ENCODE measurements at regions not wholly inside any gene's neighbourhood (a gene's known extent, or its start where the extent isn't known, plus 50 kb on each side); places are given as distances from the start of the nearest gene placed in this dataset.

DNA sequence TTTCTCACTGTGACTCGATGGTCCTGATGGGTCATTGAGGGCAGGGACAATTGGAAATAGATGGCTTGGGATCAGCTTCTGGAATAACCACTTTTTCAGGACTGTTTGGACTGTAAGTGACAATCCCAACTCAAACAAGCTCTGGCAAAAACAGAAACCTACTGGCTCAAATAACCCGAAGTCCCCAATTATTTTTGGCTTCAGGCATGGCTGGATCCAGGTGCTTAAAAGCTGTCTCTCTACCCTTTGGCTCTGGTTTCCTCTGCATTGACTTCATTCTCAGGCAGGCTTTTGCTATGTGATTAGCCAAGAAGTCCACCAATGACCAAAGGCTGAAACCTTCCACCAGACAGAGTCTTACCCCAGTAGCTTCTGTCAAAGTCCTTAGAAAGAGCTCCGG lies 92.9 kb upstream of the PRR23E start:
- no peak overlapping the region for H3K27ac ChIP-seq (ENCODE audit: low read depth in 1 of 2, low read length in 2 of 2)
- Mint-ChIP-seq H3K36me3 (no peaks in the 10 kb centered on the region), H3K27me3 (ENCODE audit: low read depth in 3 of 3) (peaks cover 7 to 10% (median 9%) of the 10 kb centered on the region in 3 donors)

DNA sequence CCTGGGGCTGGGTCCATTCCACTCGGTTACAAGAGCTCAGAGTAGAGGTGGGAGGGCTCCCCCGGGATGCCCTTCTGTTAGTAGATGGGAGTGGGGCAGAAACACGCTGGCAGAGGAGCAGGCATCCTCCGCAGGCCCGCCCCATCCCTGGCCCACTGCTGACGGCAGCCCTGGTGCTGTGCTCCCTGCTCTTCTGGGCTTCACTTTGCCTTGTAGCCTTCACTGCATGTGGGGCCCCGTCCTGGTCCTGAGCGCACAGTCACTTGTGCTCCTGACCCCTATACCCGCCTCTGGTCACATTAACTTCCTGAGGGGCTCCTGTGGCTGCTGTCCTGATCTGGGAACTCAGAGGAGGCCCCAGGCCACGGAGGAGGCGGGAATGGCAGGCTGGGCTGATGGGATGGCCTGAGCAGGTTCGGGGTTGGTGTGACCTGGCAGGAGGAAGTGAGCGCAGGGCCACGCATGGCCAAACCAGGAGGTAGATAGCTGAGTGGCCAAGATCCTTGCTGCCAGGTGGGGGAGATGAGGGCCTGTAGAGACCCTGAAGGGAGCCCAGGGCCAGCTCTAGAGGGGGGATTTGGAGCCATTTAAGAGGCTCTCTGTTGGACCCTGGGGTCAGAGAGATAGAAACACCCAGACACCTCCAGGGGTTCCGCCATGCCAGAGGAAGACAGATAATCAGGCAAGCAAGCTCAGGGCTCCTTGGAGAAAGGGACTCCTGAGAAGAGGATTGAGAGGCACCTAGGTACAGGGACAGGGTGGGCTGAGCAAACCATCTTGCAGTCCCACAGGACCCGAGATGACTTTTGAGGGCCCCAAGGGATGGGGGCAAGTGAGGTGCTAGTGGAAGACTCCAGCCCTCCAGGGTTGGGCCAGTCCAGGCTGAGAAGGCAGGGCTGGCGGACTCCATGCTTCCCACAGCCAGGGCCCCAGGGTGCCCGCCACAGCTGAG lies 92.2 kb upstream of the PRR23E start:
- Histone ChIP-seq H3K9me3 (replicated peaks in 1 of 2; ENCODE audit: control insufficient read depth in 1 of 2, insufficient read depth in 1 of 2, low read length in 2 of 2) (no peaks in the 10 kb centered on the region), H3K27ac (ENCODE audit: low read depth in 1 of 2, low read length in 2 of 2) (no peak overlapping the region), H3K79me2 (ENCODE audit: insufficient read depth, low read length) (no peaks in the 10 kb centered on the region), H3K4me3 (replicated peaks in 1 of 3; ENCODE audit: low read depth in 2 of 3, low read length in 3 of 3) (no peak overlapping the region), H3K4me2 (replicated peaks; ENCODE audit: extremely low read depth, low read length, poor library complexity, severe bottlenecking) (no peak overlapping the region), H3K36me3 (replicated peaks in 1 of 2; ENCODE audit: control insufficient read depth in 1 of 2, insufficient read depth in 2 of 2, low read length in 2 of 2) (no peaks in the 10 kb centered on the region), H4K20me1 (ENCODE audit: insufficient read depth, low read length) (no peaks in the 10 kb centered on the region), H3K27me3 (ENCODE audit: control insufficient read depth in 2 of 2, insufficient read depth in 2 of 2, low read length in 2 of 2) (peaks cover 0 to 3% of the 10 kb centered on the region in 2 donors), H3K9ac (ENCODE audit: insufficient read depth, low read length, poor library complexity, severe bottlenecking) (no peak overlapping the region), H3K4me1 (ENCODE audit: control insufficient read depth in 1 of 2, insufficient read depth in 2 of 2, low read length in 2 of 2) (no peaks in the 10 kb centered on the region), H2AFZ (ENCODE audit: insufficient read depth, low read depth, low read length, poor library complexity, severe bottlenecking) (no peak overlapping the region)
- Mint-ChIP-seq H3K27me3 (ENCODE audit: low read depth in 3 of 3) (peaks cover 8 to 10% (median 9%) of the 10 kb centered on the region in 3 donors), H3K4me3 (no peak overlapping the region), H3K27ac (no peak overlapping the region), H3K36me3 (no peaks in the 10 kb centered on the region), H3K9me3 (peaks cover 0 to 5% (median 2%) of the 10 kb centered on the region in 7 donors), H3K4me1 (no peaks in the 10 kb centered on the region)
- TF ChIP-seq, protein P1, sequence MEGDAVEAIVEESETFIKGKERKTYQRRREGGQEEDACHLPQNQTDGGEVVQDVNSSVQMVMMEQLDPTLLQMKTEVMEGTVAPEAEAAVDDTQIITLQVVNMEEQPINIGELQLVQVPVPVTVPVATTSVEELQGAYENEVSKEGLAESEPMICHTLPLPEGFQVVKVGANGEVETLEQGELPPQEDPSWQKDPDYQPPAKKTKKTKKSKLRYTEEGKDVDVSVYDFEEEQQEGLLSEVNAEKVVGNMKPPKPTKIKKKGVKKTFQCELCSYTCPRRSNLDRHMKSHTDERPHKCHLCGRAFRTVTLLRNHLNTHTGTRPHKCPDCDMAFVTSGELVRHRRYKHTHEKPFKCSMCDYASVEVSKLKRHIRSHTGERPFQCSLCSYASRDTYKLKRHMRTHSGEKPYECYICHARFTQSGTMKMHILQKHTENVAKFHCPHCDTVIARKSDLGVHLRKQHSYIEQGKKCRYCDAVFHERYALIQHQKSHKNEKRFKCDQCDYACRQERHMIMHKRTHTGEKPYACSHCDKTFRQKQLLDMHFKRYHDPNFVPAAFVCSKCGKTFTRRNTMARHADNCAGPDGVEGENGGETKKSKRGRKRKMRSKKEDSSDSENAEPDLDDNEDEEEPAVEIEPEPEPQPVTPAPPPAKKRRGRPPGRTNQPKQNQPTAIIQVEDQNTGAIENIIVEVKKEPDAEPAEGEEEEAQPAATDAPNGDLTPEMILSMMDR (IDR thresholded peaks at IDR 0.05) = no peak
- DNase-seq = no peak
- 79% methylated on average over 17 of the region's 18 CpGs for WGBS (ENCODE audit: insufficient coverage)
- intact Hi-C loops (cut with micrococcal nuclease) = no loop called here

More for the DNA sequence above, 92.9 kb upstream of the PRR23E start:
- TF ChIP-seq, protein P1 (IDR thresholded peaks at IDR 0.05) = no peak
- H3K4me1 Mint-ChIP-seq = no peaks in the 10 kb centered on the region
- no peak overlapping the region for H3K27ac Mint-ChIP-seq
- Histone ChIP-seq H3K4me1 (ENCODE audit: control insufficient read depth in 1 of 2, insufficient read depth in 2 of 2, low read length in 2 of 2) (no peaks in the 10 kb centered on the region), H2AFZ (ENCODE audit: insufficient read depth, low read depth, low read length, poor library complexity, severe bottlenecking) (no peak overlapping the region), H3K27me3 (ENCODE audit: control insufficient read depth in 2 of 2, insufficient read depth in 2 of 2, low read length in 2 of 2) (peaks cover 0 to 3% of the 10 kb centered on the region in 2 donors), H4K20me1 (ENCODE audit: insufficient read depth, low read length) (no peaks in the 10 kb centered on the region), H3K9ac (ENCODE audit: insufficient read depth, low read length, poor library complexity, severe bottlenecking) (no peak overlapping the region), H3K4me3 (replicated peaks in 1 of 3; ENCODE audit: low read depth in 2 of 3, low read length in 3 of 3) (no peak overlapping the region), H3K36me3 (replicated peaks in 1 of 2; ENCODE audit: control insufficient read depth in 1 of 2, insufficient read depth in 2 of 2, low read length in 2 of 2) (no peaks in the 10 kb centered on the region), H3K4me2 (replicated peaks; ENCODE audit: extremely low read depth, low read length, poor library complexity, severe bottlenecking) (no peak overlapping the region), H3K9me3 (replicated peaks in 1 of 2; ENCODE audit: control insufficient read depth in 1 of 2, insufficient read depth in 1 of 2, low read length in 2 of 2) (no peaks in the 10 kb centered on the region), H3K79me2 (ENCODE audit: insufficient read depth, low read length) (no peaks in the 10 kb centered on the region)
- WGBS (ENCODE audit: insufficient coverage) = 89% methylated on average over 1 of the region's 3 CpGs
- DNase-seq = no peak
- no peak overlapping the region for H3K4me3 Mint-ChIP-seq
- H3K9me3 Mint-ChIP-seq = peaks cover 0 to 5% (median 3%) of the 10 kb centered on the region in 7 donors
- intact Hi-C loops (cut with micrococcal nuclease) = no loop called here

Data from CD14-positive monocyte (primary cell).